Parathyroid adenoma (tissue), 2 donors: ENCODE measurements at regions not wholly inside any gene's neighbourhood (a gene's known extent, or its start where the extent isn't known, plus 50 kb on each side); places are given as distances from the start of the nearest gene placed in this dataset.

ENCODE experiments used
- H2AFZ ChIP-seq: fragments of 300-600 bp; sonication (generic); one replicate; pipeline ENCODE4 v1.7.0; 2017; ENCODE audit warnings: antibody characterized with exemption, mild to moderate bottlenecking
- H3K27ac ChIP-seq: fragments of 300-600 bp; sonication (generic); one replicate; pipeline ENCODE4 v1.7.0; 2017
- H3K27me3 ChIP-seq: fragments of 300-600 bp; sonication (generic); one replicate; pipeline ENCODE4 v1.7.0; 2017; ENCODE audit warnings: low read length; ENCODE audit not compliant: control insufficient read depth, insufficient read depth
- H3K36me3 ChIP-seq: fragments of 300-600 bp; sonication (generic); one replicate; pipeline ENCODE4 v1.7.0; 2017; ENCODE audit warnings: low read length; ENCODE audit not compliant: control insufficient read depth, insufficient read depth
- H3K4me1 ChIP-seq: fragments of 300-600 bp; sonication (generic); one replicate; pipeline ENCODE4 v1.7.0; 2017; ENCODE audit warnings: control low read depth
- H3K4me2 ChIP-seq: fragments of 300-600 bp; sonication (generic); one replicate; pipeline ENCODE4 v1.7.0; 2017; ENCODE audit warnings: low read length
- H3K4me3 ChIP-seq: fragments of 300-600 bp; sonication (generic); one replicate; pipeline ENCODE4 v1.7.0; 2017; ENCODE audit warnings: low read depth, low read length
- H3K79me2 ChIP-seq: fragments of 300-600 bp; sonication (generic); one replicate; pipeline ENCODE4 v1.7.0; 2017; ENCODE audit warnings: control low read depth
- H3K9ac ChIP-seq: fragments of 300-600 bp; sonication (generic); one replicate; pipeline ENCODE4 v1.7.0; 2017; ENCODE audit warnings: mild to moderate bottlenecking
- H3K9me3 ChIP-seq: fragments of 300-600 bp; sonication (generic); one replicate; pipeline ENCODE4 v1.7.0; 2017; ENCODE audit warnings: low read length; ENCODE audit not compliant: control insufficient read depth
- TF ChIP-seq, protein P1 (sequence below): fragments of 300-600 bp; sonication (generic); IDR thresholded peaks from one replicate; pipeline ENCODE4 v1.7.0; 2017; ENCODE audit warnings: antibody characterized with exemption, mild to moderate bottlenecking
- donor health status: primary hyperparathyroidism.

DNA sequence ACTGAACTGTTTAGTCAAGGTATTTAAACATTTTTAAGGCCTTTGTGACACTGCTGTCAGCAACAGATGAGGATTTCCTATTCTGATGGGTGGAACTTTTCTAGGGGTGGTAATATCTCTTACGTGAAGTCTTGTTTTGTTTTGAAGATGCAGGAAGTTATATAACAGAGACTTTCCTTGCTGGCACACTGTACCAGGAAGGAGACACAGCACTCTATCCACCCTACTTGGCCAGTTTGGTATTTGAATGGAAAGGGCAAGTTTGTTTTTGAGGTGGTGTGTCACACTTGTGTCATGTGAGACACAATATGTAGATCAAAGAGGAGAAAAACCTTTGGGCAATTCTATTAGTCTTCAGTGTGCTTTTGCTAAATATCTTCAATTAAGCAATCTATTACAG is 51.6 kb upstream of the SRP54 start:
- Histone ChIP-seq H3K79me2 (no peaks in the 10 kb centered on the region), H3K4me1 (no peaks in the 10 kb centered on the region), H3K27me3 (no peaks in the 10 kb centered on the region), H3K9ac (no peak overlapping the region), H3K27ac (no peak overlapping the region), H2AFZ (no peak overlapping the region), H3K9me3 (no peaks in the 10 kb centered on the region), H3K4me2 (no peak overlapping the region), H3K36me3 (no peaks in the 10 kb centered on the region), H3K4me3 (no peak overlapping the region)
- TF ChIP-seq, protein P1, sequence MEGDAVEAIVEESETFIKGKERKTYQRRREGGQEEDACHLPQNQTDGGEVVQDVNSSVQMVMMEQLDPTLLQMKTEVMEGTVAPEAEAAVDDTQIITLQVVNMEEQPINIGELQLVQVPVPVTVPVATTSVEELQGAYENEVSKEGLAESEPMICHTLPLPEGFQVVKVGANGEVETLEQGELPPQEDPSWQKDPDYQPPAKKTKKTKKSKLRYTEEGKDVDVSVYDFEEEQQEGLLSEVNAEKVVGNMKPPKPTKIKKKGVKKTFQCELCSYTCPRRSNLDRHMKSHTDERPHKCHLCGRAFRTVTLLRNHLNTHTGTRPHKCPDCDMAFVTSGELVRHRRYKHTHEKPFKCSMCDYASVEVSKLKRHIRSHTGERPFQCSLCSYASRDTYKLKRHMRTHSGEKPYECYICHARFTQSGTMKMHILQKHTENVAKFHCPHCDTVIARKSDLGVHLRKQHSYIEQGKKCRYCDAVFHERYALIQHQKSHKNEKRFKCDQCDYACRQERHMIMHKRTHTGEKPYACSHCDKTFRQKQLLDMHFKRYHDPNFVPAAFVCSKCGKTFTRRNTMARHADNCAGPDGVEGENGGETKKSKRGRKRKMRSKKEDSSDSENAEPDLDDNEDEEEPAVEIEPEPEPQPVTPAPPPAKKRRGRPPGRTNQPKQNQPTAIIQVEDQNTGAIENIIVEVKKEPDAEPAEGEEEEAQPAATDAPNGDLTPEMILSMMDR, result no peak

DNA sequence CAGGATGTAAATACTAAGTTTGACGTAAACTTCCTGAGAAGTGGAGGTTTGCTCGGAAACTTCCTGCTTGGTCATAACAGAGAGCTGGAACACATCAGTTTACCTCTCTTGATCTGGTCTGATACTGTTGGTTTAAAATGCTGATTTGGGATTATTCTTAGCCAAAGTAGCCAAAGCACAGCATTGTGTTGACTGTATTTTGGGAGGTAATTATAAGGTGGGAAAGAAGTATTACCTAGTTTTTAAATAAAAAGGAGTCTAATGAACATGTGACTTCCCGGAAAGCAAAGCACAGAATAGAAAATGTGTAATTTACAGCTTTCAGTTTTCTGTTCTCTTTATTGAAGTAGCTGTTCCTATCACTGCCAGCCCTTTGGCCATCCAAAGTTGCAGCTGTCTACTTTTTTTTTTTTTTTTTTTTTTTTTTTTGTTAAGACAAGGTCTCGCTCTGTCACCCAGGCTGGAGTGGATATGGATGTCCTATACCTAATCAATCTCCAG is 52.2 kb upstream of the SRP54 start:
- no peaks in the 10 kb centered on the region for H3K4me1 ChIP-seq
- H3K27me3 ChIP-seq, result no peaks in the 10 kb centered on the region
- no peak overlapping the region for H3K4me2 ChIP-seq
- no peaks in the 10 kb centered on the region for H3K36me3 ChIP-seq
- TF ChIP-seq, protein P1, result no peak
- peak overlapping the region; percentile 27 for H3K27ac ChIP-seq
- H2AFZ ChIP-seq, result no peak overlapping the region
- H3K79me2 ChIP-seq, result no peaks in the 10 kb centered on the region
- no peak overlapping the region for H3K9ac ChIP-seq
- H3K4me3 ChIP-seq, result no peak overlapping the region
- H3K9me3 ChIP-seq, result no peaks in the 10 kb centered on the region

DNA sequence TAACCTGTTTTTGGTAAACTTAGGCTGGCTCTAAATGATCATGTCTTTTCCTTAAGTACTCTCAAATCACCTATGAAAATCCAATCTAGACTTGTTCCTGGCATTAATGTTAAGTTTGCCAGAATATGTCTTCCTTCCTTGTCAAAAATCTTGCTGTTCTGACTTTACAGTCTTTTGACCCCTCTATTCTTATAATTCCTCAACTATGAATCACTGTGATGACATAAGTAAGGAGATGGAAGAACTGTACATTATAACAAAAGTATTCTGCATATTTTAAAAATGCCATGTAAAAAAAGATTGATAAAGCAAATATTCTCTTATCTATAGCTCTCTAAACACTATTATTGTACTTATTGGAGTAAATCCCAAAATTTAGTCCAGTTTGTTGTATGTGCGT is 51.4 kb upstream of the BAZ1A start:
- H3K9me3 ChIP-seq, result no peaks in the 10 kb centered on the region
- H3K36me3 ChIP-seq, result no peaks in the 10 kb centered on the region
- no peak overlapping the region for H2AFZ ChIP-seq
- no peak overlapping the region for H3K4me2 ChIP-seq
- no peaks in the 10 kb centered on the region for H3K27me3 ChIP-seq
- no peaks in the 10 kb centered on the region for H3K4me1 ChIP-seq
- no peaks in the 10 kb centered on the region for H3K79me2 ChIP-seq
- H3K9ac ChIP-seq, result no peak overlapping the region
- H3K27ac ChIP-seq, result no peak overlapping the region
- TF ChIP-seq, protein P1, result no peak
- no peak overlapping the region for H3K4me3 ChIP-seq
